Panc1 (cell line): ENCODE measurements at regions not wholly inside any gene's neighbourhood (a gene's known extent, or its start where the extent isn't known, plus 50 kb on each side); places are given as distances from the start of the nearest gene placed in this dataset.

Experiments used
- POLR2AphosphoS5 ChIP-seq: IDR thresholded peaks from 2 replicates; pipeline ENCODE4 v1.6.1; 2012; ENCODE audit warnings: mild to moderate bottlenecking, low read depth, low read length, moderate library complexity
- SIN3A ChIP-seq: IDR thresholded peaks from 2 replicates; pipeline ENCODE4 v1.6.1; 2012; ENCODE audit warnings: low read depth, mild to moderate bottlenecking, low read length, moderate library complexity, borderline replicate concordance; ENCODE audit not compliant: insufficient read depth
- TCF7L2 ChIP-seq: IDR thresholded peaks from 2 replicates; pipeline ENCODE4 v1.6.1; 2011; ENCODE audit warnings: mild to moderate bottlenecking, low read depth, low read length, inconsistent platforms
- TF ChIP-seq, protein P1 (sequence below): fragments of 450-650 bp; IDR thresholded peaks from 2 replicates; pipeline ENCODE4 v1.5.1; 2017; ENCODE audit warnings: mild to moderate bottlenecking
- TF ChIP-seq, protein P2 (sequence below), 2 experiments: IDR thresholded peaks; 2 replicates each; pipeline ENCODE4 v1.6.1; 2011 to 2012; ENCODE audit warnings: low read depth in 2 of 2, control low read depth in 1 of 2, low read length in 1 of 2, mild to moderate bottlenecking in 1 of 2, moderate library complexity in 1 of 2; ENCODE audit not compliant: insufficient read depth in 1 of 2

DNA sequence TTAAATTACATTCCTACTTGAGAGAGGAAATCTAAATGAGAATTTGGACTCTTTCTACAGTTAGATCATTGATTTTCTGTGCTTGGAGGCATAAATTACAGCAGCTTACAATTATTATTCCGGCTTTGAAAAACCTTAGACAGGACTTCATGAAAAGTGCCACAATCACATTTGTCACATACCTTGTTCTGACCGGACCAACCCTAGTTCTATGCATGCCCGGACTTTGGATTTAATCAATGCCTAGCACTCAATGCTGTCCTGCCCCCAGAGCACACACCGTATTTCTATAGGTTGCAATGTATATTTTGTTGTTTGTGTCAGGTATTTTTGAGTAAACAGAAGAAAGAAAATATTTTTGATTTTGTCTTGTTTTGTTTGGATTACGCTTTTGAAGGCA lies 424.7 kb upstream of the PDZRN3 start:
- TF ChIP-seq POLR2AphosphoS5 (no peak), TCF7L2 (no peak), SIN3A (no peak)
- TF ChIP-seq, protein P1, sequence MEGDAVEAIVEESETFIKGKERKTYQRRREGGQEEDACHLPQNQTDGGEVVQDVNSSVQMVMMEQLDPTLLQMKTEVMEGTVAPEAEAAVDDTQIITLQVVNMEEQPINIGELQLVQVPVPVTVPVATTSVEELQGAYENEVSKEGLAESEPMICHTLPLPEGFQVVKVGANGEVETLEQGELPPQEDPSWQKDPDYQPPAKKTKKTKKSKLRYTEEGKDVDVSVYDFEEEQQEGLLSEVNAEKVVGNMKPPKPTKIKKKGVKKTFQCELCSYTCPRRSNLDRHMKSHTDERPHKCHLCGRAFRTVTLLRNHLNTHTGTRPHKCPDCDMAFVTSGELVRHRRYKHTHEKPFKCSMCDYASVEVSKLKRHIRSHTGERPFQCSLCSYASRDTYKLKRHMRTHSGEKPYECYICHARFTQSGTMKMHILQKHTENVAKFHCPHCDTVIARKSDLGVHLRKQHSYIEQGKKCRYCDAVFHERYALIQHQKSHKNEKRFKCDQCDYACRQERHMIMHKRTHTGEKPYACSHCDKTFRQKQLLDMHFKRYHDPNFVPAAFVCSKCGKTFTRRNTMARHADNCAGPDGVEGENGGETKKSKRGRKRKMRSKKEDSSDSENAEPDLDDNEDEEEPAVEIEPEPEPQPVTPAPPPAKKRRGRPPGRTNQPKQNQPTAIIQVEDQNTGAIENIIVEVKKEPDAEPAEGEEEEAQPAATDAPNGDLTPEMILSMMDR, result no peak
- TF ChIP-seq, protein P2, sequence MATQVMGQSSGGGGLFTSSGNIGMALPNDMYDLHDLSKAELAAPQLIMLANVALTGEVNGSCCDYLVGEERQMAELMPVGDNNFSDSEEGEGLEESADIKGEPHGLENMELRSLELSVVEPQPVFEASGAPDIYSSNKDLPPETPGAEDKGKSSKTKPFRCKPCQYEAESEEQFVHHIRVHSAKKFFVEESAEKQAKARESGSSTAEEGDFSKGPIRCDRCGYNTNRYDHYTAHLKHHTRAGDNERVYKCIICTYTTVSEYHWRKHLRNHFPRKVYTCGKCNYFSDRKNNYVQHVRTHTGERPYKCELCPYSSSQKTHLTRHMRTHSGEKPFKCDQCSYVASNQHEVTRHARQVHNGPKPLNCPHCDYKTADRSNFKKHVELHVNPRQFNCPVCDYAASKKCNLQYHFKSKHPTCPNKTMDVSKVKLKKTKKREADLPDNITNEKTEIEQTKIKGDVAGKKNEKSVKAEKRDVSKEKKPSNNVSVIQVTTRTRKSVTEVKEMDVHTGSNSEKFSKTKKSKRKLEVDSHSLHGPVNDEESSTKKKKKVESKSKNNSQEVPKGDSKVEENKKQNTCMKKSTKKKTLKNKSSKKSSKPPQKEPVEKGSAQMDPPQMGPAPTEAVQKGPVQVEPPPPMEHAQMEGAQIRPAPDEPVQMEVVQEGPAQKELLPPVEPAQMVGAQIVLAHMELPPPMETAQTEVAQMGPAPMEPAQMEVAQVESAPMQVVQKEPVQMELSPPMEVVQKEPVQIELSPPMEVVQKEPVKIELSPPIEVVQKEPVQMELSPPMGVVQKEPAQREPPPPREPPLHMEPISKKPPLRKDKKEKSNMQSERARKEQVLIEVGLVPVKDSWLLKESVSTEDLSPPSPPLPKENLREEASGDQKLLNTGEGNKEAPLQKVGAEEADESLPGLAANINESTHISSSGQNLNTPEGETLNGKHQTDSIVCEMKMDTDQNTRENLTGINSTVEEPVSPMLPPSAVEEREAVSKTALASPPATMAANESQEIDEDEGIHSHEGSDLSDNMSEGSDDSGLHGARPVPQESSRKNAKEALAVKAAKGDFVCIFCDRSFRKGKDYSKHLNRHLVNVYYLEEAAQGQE (IDR thresholded peaks at IDR 0.05; ENCODE audit: insufficient read depth in 1 of 2, low read depth in 2 of 2, low read length in 1 of 2), result no peak
